ENCODE measurements at regions not wholly inside any gene's neighbourhood (a gene's known extent, or its start where the extent isn't known, plus 50 kb on each side); places are given as distances from the start of the nearest gene placed in this dataset.
A peak's percentile ranks its signal among the peaks of the same experiment; 100 is the strongest.

DNA sequence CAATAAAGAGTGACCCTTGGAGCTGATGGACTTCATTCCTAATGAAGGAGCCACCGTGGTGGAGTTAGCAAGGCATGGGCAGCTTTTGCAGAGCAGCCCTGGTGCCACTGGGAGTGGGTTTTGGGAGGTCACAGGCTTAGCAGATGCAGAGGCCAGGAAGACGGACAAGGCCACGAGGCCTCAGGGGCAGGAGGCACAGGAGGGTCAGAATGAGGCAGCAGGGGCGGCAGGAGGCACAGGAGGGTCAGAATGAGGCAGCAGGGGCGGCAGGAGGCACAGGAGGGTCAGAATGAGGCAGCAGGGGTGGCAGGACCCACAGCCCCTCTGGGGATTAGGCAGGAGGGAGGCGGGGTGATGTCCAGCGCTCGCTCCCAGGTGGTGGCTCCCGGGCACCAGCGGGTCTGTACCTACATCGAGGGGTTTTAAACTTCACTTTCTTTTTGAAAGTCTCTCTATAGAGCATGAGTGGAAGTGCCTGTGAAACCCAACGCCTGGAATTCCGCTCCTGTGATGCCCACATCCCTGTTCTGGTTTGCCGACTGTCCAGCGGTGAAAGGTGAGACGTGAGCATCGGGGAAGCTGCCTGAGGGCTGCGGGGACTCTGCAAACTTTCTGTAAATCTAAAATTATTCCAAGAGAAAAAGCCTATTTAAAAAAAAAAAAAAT lies 521.6 kb downstream of the BRD1 start:
- TF ChIP-seq, protein P1, sequence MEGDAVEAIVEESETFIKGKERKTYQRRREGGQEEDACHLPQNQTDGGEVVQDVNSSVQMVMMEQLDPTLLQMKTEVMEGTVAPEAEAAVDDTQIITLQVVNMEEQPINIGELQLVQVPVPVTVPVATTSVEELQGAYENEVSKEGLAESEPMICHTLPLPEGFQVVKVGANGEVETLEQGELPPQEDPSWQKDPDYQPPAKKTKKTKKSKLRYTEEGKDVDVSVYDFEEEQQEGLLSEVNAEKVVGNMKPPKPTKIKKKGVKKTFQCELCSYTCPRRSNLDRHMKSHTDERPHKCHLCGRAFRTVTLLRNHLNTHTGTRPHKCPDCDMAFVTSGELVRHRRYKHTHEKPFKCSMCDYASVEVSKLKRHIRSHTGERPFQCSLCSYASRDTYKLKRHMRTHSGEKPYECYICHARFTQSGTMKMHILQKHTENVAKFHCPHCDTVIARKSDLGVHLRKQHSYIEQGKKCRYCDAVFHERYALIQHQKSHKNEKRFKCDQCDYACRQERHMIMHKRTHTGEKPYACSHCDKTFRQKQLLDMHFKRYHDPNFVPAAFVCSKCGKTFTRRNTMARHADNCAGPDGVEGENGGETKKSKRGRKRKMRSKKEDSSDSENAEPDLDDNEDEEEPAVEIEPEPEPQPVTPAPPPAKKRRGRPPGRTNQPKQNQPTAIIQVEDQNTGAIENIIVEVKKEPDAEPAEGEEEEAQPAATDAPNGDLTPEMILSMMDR (IDR thresholded peaks at IDR 0.05; ENCODE audit: poor library complexity, severe bottlenecking): no peak
- H3K9me3 ChIP-seq (ENCODE audit: severe bottlenecking): peaks cover 3% of the 10 kb centered on the region
- H3K27me3 ChIP-seq (ENCODE audit: insufficient read depth, poor library complexity, severe bottlenecking): no peaks in the 10 kb centered on the region
- DNase-seq (ENCODE audit: low spot score) (no peak), ATAC-seq (ENCODE audit: low read depth) (no peak)
- no peaks in the 10 kb centered on the region for H3K36me3 ChIP-seq (ENCODE audit: low read depth)
- H3K4me1 ChIP-seq (ENCODE audit: insufficient read depth, poor library complexity, severe bottlenecking): no peaks in the 10 kb centered on the region
- H3K4me3 ChIP-seq (ENCODE audit: severe bottlenecking): no peak overlapping the region
- H3K27ac ChIP-seq (ENCODE audit: poor library complexity, severe bottlenecking): no peak overlapping the region

DNA sequence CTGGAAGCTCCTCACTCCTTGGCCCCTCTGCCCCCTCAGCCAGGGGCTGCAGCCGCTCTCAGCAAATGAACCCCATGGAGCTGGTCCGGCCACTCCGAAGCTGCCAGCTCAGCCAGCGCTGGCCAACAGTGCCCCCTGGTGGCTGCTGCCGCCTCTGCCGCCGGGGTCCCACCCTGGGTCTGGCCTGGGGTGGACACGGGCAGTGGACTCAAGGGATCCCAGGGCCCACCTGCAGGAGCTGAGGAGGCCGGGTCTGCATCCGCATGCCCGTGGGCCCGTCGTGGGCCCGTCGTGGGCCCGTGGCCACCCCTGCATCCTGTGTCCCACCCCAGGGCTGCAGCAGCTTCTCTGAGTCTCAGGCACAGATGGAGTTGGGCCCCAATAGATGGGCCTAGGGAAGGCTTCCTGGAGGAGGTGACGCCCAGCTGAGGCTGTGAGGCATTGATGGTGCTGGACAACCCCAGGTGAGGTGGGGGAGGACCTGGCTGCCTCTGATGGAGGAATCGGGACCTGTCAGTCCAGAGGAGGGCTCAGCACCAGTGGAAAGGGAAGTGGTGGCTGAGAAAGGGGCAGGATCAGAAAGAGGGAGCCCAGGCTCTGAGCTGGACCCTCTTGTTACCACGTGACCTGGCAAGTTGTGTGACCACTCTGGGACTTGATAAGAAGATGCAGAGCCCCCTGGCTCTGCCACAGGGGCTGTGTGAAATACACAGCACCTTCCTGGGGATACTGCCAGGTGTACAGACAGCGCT lies 522.3 kb downstream of the BRD1 start:
- Histone ChIP-seq H3K27ac (ENCODE audit: poor library complexity, severe bottlenecking) (no peak overlapping the region), H3K4me1 (ENCODE audit: insufficient read depth, poor library complexity, severe bottlenecking) (no peaks in the 10 kb centered on the region), H3K9me3 (ENCODE audit: severe bottlenecking) (peaks cover 3% of the 10 kb centered on the region), H3K27me3 (ENCODE audit: insufficient read depth, poor library complexity, severe bottlenecking) (no peaks in the 10 kb centered on the region), H3K36me3 (ENCODE audit: low read depth) (no peaks in the 10 kb centered on the region), H3K4me3 (ENCODE audit: severe bottlenecking) (no peak overlapping the region)
- TF ChIP-seq, protein P1 (IDR thresholded peaks at IDR 0.05; ENCODE audit: poor library complexity, severe bottlenecking): peak; percentile 68
- DNase-seq (ENCODE audit: low spot score) (no peak), ATAC-seq (ENCODE audit: low read depth) (peak; percentile 67)

DNA sequence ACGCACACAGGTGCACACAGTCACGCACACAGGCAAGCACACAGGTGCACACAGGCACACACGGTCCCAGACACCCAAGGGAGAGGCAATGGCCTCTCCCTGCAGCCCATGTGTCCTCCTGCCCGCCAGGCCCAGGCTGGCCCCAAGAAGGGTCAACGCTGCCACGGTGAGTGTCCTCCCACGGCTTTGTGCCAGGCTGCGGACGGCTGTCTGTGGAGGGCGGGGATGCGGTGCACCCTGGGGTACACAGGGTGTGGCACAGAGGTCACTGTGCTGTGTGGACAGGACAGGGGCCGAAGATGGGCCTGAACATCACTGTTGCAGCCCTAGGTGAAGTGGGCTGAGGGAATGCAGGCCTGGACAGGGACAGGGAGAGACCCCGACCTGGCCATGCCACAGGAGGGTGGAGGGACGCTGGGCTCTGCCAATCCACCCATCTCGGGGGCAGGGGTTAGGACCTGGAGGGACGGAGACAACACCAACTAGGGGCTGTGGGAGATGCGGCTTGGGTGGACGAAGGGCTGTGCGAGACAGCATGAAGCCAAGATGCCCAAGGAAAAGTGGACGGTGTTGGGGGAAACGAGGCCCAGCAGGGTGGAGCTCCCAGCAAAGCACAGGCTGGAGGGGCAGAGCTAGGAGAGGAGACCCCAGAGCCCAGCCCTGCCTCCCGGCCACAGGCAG lies 523.8 kb downstream of the BRD1 start:
- Histone ChIP-seq H3K36me3 (ENCODE audit: low read depth) (no peaks in the 10 kb centered on the region), H3K27ac (ENCODE audit: poor library complexity, severe bottlenecking) (no peak overlapping the region), H3K4me3 (ENCODE audit: severe bottlenecking) (no peak overlapping the region), H3K27me3 (ENCODE audit: insufficient read depth, poor library complexity, severe bottlenecking) (no peaks in the 10 kb centered on the region), H3K9me3 (ENCODE audit: severe bottlenecking) (peaks cover 3% of the 10 kb centered on the region), H3K4me1 (ENCODE audit: insufficient read depth, poor library complexity, severe bottlenecking) (no peaks in the 10 kb centered on the region)
- DNase-seq (ENCODE audit: low spot score) (peak; percentile 49), ATAC-seq (ENCODE audit: low read depth) (no peak)
- TF ChIP-seq, protein P1 (IDR thresholded peaks at IDR 0.05; ENCODE audit: poor library complexity, severe bottlenecking): no peak

DNA sequence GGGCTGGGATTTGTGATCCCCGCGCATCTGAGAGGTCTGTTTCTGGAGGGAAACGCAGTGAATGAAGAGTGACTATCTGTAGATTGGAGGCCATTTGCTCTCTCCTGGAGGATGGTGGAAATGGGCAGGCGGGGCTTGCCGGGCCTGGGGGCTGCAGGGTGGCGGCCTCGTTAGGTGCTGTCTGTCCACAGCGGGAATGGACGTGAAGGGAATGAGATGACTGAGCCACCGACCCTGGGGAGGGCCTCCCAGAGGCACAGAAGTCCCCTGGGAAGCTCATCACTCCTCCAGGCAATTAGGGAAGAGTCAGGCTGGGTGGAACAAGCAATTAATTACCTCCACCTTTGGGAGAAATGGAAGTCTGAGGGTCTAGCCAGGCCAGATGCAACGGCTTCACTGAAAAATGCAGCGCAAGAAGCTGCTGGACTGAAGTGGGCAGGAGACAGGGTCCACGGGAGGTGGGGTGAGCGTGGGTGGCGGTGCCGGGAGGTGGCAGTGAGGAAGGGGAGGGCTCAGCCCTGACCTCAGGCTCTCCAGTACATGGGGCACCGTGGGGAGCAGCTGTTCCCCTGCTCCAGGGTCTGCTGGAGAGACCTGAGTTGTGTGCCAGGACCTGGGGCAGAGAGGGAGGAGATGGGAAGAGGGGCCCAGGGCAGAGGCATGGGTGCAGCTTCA lies 524.5 kb downstream of the BRD1 start:
- H3K9me3 ChIP-seq (ENCODE audit: severe bottlenecking): peaks cover 3% of the 10 kb centered on the region
- no peaks in the 10 kb centered on the region for H3K27me3 ChIP-seq (ENCODE audit: insufficient read depth, poor library complexity, severe bottlenecking)
- H3K4me3 ChIP-seq (ENCODE audit: severe bottlenecking): no peak overlapping the region
- no peaks in the 10 kb centered on the region for H3K4me1 ChIP-seq (ENCODE audit: insufficient read depth, poor library complexity, severe bottlenecking)
- H3K27ac ChIP-seq (ENCODE audit: poor library complexity, severe bottlenecking): no peak overlapping the region
- no peak for ATAC-seq (ENCODE audit: low read depth)
- TF ChIP-seq, protein P1 (IDR thresholded peaks at IDR 0.05; ENCODE audit: poor library complexity, severe bottlenecking): no peak
- no peaks in the 10 kb centered on the region for H3K36me3 ChIP-seq (ENCODE audit: low read depth)
- no peak for DNase-seq (ENCODE audit: low spot score)
